Superior temporal gyrus (tissue), 1 donor: ENCODE measurements at regions not wholly inside any gene's neighbourhood (a gene's known extent, or its start where the extent isn't known, plus 50 kb on each side); places are given as distances from the start of the nearest gene placed in this dataset.
A peak's percentile ranks its signal among the peaks of the same experiment; 100 is the strongest.

ENCODE experiments used
- DNase-seq: peaks from one replicate; pipeline ENCODE4 v3.0.0-alpha.2; 2016; ENCODE audit errors: extremely low spot score

DNA sequence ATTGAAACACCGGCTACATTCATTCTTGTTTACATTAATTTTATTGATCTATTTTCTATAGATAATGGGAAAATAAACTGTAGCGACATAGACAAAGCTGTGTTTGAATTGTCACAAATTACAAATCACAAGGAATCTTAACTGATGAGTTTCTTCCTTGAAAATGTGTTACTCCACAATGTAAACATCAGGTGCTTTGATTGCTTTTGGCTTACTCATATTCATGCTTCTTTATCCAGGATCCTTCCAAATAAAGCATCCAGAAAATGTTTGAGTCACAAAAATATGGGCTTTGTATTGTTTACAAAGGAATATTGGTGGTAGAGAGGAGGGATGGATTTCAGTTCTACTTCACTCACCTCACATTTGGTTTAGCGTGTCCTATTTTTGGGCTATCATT, 64.0 kb downstream of the BMP2 start:
- DNase-seq: no peak

- DNase-seq: no peak
These were observed 65.3 kb downstream of the BMP2 start for GRCh38 chr20:6832811-6833210.

DNA sequence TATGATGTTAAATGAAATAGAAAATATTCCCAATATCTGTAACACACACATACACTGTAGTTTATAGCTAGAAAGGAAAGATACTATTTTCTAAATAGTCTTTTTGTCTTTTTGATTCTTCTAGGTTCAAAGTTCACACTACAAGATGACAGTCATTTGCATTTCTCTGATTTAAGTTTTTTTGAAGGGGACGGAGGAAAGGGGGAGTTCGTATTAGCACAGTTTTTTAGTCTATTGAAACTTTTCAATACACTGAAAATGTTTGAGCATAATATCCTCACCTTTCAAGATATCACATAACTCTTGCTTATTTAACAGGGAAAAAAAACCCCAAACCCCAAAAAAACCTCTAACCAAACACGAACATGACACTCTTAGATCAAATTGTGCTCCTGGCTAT, 68.1 kb downstream of the BMP2 start:
- DNase-seq: no peak

DNA sequence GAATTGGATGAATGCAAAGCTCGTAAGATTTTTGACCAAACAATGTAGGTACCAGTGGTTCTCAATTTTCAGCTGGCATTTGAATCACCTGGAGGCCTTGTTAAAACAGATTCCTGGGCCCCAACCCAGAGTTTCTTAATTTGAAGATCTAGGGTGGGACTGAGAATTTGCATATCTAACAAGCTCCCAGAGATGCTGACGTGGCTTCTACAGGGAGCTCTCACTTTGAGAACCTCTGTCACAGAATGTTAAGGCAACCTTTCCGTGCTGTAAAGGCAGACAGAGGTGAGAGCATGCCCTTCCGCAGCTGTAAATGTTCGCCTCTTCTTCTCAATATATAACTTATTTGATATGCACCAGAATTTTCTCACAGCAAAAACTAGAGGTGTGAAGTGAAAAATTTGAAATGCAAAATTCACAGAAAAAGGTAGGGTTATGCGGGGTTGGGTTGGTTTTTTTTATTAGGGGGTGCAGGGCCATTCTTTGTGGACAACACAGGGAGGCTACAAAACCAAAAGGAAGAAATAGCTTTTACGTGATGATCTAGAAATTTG, 69.4 kb downstream of the BMP2 start:
- no peak for DNase-seq

GRCh38 chr20:6837730-6838129, 70.2 kb downstream of the BMP2 start:
- no peak for DNase-seq

DNA sequence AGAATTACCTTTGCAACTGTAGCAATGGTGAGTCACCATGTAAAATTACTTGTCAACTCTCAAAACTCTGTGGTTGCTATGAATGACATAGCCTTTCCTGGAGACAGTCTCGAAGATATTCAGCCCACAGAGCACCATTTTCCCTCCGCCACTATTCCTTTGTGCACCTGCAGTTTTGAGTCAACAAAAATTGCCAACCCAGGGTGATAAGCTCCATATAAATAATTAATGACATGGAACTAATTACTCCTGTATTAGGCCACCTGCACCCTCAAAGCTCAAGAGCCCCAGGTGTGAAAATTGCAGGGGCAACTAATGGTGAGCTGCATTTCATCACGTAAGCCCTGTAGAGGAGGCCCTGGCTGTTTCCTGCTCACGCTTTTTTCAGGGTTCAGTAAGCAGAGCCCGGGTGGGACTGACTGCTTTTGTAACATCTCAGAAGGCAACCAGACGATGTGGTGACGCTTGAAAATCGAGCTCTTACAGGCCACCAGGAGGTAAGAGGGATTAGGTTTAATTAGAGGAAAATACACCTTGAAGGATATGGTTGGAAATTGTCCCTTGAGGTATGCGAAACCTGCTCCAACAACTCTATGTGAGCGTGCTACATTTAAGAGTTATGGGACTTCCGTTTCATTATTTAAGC, 70.8 kb downstream of the BMP2 start:
- no peak for DNase-seq

DNA sequence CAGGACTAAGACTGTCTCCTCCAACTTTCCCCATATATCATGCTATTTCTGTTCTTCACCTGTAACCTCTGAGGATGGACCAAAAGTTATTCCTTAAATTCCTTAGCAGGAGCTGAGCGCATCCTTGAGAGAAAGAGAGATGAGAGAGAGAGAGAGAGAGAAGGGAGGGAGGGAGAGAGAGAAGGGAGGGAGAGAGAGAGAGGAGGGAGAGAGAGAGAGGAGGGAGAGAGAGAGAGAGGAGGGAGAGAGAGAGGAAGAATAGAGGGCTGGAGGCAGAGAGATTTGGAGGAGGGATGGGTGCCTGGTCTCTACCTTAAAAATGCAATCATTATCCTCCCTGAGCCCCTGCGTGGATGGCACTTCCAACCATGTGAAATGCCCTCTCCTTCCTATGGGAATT, 73.6 kb downstream of the BMP2 start:
- no peak for DNase-seq

- DNase-seq: no peak
These were observed 77.7 kb downstream of the BMP2 start for GRCh38 chr20:6845141-6845540.

DNA sequence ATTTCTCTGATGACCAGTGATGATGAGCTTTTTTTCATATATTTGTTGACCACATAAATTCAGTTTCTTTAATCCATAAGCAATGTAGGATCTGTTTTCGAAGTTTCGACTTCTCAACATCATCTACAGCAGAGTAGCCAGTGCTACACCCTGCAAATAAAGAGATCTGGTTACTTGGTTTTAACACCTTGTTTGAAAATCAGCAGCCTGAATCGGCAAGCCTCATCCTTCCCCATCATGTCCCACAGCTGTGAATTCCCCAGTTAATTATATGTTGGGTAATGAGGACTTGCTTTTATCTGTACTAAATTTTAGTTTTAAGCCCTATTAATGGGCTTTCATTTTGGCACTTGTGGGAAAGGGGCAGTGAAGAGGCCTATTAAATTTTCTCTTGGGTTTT, 80.6 kb downstream of the BMP2 start:
- DNase-seq: no peak

- DNase-seq: no peak
These were observed 81.5 kb downstream of the BMP2 start for GRCh38 chr20:6848992-6849391.

- DNase-seq: no peak
These were observed 83.7 kb downstream of the BMP2 start for GRCh38 chr20:6851136-6851535.

GRCh38 chr20:6852478-6852877, 85.0 kb downstream of the BMP2 start:
- no peak for DNase-seq

- no peak for DNase-seq
These were observed 87.6 kb downstream of the BMP2 start for GRCh38 chr20:6855104-6855503.

DNA sequence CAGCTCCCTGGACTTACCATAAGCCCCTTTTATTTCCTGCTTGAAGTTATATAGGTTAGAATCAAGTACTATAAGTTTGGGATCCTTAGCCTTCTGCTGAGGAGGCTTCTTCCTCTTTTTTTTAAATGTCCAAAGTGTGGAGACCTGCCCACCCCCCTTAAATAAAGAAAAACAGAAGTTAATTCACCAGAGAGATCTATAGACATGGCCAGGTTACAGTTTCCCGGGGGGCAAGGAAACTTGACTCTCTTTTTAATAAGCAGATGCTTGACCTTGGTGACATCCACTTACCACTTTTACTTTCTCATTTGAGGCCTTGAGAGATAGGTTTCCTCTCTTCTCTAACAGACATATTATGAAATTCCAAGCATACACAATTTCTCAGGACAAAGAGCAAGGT, 88.3 kb downstream of the BMP2 start:
- no peak for DNase-seq

- DNase-seq: no peak
These were observed 90.4 kb downstream of the BMP2 start for GRCh38 chr20:6857927-6858326.

DNA sequence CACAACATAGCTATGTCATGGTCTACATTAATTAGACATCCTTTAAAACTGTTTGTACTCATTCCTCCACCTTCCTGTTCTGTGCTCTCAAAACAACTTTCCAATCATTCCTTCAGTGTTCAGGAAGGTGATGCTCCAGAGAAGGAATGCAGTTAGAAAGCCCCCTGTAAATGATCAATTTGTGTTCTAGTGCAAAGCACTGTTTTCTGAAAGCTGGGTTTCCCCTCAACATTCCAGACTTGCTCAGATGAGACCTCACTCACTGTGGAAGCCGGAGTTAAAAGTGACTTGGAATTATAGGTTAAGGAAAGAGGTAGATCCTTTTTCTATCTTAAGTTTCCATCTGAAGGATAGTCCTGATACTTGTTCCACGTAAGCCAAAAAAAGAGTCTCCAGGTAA, 95.9 kb downstream of the BMP2 start:
- no peak for DNase-seq

DNA sequence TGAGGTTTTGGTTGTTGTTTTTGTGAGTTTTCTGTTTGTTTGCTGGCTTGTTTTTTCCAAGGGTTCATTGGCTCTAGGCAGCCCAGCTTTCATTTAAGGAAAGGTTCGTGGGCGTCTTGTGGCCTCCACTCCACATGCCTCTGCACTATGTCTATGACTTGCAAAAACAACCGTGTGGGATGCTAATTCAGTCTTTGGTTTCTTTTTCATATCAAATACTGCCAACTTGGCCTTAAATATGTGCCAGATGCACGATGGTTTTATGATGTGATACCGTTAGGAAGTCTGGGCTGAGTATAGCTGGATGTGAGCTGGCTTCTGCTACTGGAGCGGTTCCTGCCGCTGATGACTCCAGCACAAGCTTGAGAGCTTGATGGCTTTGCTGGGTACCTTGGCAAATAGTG, 96.3 kb downstream of the BMP2 start:
- peak; percentile 44 for DNase-seq

- no peak for DNase-seq
These were observed 97.3 kb downstream of the BMP2 start for GRCh38 chr20:6864740-6865139.

GRCh38 chr20:6866741-6867140, 99.3 kb downstream of the BMP2 start:
- no peak for DNase-seq

DNA sequence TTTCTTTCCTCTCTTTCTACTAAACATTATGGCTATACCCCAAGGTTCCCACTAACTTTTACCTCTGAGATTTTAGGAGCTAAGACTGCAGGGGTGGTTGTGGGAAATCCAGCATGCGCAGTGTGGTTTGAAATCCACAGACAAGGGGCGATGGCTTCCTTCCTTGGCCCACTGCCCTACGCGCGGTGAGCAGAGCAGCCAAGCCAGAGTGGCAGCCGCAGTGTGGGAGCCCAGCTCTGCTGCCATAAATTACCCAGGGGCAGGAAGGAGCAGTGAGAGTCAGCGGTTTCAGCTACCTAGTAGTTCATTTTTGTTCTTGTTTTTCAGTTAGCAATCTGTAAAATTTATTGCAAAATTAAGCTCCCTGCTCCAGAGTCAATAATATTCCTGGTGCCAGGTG, 101.4 kb downstream of the BMP2 start:
- DNase-seq: no peak

DNA sequence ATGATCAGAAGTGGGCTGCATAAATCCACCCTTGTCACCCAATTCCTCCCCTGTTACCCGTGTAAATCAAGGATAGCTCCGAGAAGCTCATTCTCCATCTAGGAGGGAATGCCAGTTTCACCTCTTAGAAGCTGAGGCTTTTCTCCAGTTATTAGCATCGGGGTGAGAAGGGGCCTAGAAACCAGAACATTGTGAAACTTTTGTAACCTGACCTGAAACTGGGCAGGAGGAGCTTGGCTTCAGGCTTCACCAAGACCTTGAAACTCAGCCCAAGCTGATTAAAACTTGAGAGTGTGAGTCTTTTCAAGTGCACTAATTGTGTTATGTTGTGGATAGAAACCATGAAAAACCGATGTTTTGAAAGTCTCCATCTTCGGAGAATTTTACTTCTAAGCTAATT, 103.1 kb downstream of the BMP2 start:
- no peak for DNase-seq

GRCh38 chr20:6877633-6878032, 110.1 kb downstream of the BMP2 start:
- DNase-seq: no peak

GRCh38 chr20:6882561-6883291, 115.2 kb downstream of the BMP2 start:
- no peak for DNase-seq
